Stimulated activated CD8-positive, alpha-beta memory T cell treated with anti-CD3 and anti-CD28 coated beads, Interleukin-2, amount 100 ng/mL, for 48 hours (primary cell): ENCODE measurements at regions not wholly inside any gene's neighbourhood (a gene's known extent, or its start where the extent isn't known, plus 50 kb on each side); places are given as distances from the start of the nearest gene placed in this dataset.

Source experiments
- DNase-seq, 2 donors: peaks; one replicate each; pipeline ENCODE4 v3.0.0-alpha.2; 2020; ENCODE audit warnings: low read depth in 2 of 2

- no peak for DNase-seq
Observed at GRCh38 chr13:21965095-21965494, 294.2 kb downstream of the FGF9 start.

GRCh38 chr13:21966014-21966413 is 295.1 kb downstream of the FGF9 start:
- no peak for DNase-seq

DNA sequence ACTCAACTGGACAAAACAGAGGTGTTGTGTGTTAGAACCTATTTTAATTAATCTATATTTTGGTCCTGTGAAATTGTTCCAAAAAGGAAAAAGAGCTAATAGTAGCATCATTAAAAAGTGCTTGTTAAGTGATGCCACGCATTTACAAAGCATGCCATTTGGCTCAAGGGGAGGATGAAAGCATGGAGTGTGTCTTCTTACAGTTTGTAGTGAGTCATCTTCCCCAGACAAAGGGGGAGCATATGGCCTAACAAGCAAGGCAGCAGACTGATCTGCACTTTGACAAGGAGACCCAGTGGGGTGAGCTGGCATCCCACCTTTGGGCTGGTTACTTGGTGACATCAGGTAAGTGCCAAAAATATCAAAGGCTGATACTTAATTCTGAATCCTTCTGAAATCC is 297.0 kb downstream of the FGF9 start:
- DNase-seq: no peak

- DNase-seq: no peak
Observed at GRCh38 chr13:21970172-21970571, 299.3 kb downstream of the FGF9 start.

- DNase-seq: no peak
Observed at GRCh38 chr13:21970918-21971317, 300.0 kb downstream of the FGF9 start.

- no peak for DNase-seq
Observed at GRCh38 chr13:21971662-21972621, 301.1 kb downstream of the FGF9 start.

GRCh38 chr13:21973437-21974125 is 302.7 kb downstream of the FGF9 start:
- DNase-seq: peak in 1 of 2 donors; percentile 4

GRCh38 chr13:21974741-21975140 is 303.9 kb downstream of the FGF9 start:
- no peak for DNase-seq

DNA sequence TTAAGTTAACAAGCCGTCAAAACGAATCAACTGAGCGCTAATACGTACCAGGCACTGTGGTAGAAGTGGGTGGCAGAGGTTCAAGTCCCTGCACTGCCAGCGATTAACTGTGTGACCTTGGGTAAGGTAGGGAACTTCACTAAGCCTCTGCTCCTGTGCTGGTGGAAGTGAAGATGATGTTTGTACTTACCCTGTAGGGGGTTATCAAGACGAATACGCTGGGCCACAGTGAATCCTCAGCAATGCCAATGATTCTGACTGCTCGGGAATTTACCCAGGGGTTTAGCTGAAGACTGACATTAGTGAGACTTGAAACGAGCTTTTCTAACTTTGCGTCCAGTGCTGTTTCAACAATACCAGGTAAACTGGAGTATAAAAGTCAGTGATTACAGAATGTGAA is 305.3 kb downstream of the FGF9 start:
- no peak for DNase-seq

GRCh38 chr13:21979161-21979806 is 308.4 kb downstream of the FGF9 start:
- no peak for DNase-seq

DNA sequence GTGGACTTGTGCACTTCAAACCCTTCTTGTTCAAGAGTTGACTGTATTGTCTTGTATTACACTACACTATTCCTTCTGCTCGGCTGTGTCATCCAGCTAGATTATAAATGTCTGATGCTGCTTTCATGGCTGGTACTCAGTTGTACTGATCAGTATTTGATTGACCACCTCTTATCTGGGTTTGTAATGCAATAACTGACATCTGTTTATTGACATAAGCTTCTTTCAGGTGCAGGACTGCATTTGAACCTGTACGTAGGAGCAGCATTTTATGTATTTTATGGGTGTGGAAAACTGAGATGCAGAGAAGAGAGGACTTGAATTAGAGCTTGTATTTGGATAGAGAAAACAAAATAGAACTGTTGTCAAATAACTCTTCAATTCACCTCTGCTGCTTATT is 309.2 kb downstream of the FGF9 start:
- no peak for DNase-seq

GRCh38 chr13:21984156-21984555 is 313.3 kb downstream of the FGF9 start:
- no peak for DNase-seq

DNA sequence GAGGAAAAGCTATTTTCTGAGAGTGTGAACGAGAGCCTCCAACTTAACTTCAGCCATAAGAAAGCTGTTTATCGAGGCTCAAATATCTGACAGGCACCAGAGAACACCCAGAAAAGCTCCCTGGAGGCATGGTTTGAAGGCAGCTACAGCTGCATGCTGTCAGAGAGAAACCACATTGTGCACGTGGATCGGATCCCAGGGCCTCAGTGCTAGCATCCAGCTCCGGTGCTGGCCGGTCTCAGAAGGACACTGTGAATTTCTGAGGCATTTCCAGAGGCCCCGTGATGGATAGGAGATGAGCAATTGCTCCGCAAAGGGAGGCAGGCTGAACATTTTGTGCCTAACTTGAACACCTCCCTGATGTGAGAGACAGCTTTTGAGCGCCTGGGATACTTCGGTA is 315.7 kb downstream of the FGF9 start:
- no peak for DNase-seq

DNA sequence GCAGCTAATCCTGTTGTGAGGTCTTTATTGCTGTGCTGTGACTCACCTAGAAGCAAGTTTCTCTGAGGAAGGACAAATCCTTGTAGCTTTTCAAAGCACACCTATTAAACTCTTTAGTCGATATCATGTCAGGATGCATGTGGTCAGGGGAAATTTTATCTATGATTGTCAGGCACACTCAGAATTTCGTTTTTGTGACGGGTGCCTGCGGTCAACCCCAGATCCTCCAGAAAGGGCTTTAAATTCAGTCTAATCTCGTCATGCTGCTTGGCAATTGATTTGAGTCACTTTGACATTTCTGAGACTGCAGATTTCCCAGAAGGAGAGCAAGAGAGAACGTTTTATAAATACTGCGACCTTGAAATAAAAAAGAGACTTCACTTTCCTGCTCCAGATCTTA is 316.9 kb downstream of the FGF9 start:
- no peak for DNase-seq

DNA sequence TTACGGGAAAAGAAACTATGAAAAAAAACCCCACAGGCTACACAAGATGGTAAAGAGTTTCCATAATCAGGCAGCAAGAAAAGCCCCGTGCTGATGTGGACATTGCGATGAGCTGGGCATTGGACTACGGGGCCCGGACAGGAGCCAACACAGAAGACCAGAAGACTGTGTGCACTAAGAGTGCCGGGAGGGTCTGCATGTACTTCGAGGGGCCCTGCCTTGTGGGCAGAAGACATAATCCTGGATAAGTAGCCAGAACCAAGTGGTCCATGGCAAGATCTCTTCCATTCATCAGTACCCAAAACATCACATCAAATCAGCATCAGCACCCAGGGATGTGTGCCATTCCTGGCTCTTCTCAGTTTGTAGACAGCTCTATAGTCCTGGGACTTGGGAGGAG is 317.8 kb downstream of the FGF9 start:
- DNase-seq: no peak

DNA sequence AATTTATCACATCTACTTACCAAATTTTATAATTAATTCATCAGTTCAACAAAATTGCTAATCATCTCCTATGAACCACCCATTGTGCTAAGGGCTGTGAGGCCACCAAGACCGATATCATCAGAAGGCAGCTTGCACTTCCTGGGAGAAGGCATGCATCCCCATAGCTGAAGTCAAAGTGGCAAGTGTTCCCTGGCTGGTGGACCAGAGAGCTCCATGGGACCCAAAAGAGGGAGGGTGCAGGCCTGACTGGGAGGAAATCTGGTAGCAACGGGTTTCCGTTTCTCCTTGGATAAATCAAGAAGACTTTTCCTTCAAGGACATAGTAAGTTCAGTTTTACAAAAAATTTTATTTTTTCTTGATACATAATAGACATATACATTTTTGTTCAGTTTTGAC is 325.2 kb downstream of the FGF9 start:
- DNase-seq: no peak

GRCh38 chr13:21997726-21998125 is 326.9 kb downstream of the FGF9 start:
- DNase-seq: no peak

GRCh38 chr13:21998279-21998990 is 327.6 kb downstream of the FGF9 start:
- no peak for DNase-seq

- no peak for DNase-seq
Observed at GRCh38 chr13:21999666-22000065, 328.8 kb downstream of the FGF9 start.

DNA sequence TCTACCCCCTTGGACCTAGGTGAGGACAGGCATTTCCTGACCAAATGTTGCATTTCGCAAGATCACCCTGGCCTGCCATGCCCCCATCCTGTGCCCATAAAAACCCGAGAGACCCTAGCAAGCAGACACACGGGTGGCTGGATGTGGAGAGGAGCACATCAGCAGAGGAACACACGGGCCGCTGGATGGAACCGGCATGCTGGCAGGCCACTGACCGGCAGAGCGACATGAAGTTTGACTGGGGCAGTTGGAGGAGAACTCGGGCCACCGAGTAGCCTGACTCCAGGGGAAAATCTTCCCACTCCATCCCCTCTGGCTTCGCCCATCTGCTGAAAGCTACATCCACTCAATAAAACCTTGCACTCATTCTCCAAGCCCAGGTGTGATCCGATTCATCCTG is 329.3 kb downstream of the FGF9 start:
- no peak for DNase-seq

DNA sequence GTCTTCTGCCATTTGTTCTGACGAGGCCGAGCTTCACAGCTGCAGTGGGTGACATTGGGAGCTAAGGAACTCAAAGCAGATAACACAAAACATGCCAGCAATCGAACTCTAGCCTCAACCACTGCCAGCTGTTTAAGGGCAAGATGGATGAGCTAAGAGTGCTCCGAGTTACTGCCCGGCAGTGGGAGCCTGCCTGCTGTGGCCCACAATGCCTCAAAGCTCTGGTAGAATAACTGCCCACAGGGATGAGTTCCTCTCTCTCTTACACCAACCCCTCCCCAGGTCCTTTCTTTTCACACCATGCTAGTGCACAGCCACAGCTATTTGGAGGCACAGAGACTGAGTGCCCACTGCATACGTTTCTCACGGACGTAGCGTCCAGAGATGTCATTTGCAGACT is 330.5 kb downstream of the FGF9 start:
- DNase-seq: no peak

DNA sequence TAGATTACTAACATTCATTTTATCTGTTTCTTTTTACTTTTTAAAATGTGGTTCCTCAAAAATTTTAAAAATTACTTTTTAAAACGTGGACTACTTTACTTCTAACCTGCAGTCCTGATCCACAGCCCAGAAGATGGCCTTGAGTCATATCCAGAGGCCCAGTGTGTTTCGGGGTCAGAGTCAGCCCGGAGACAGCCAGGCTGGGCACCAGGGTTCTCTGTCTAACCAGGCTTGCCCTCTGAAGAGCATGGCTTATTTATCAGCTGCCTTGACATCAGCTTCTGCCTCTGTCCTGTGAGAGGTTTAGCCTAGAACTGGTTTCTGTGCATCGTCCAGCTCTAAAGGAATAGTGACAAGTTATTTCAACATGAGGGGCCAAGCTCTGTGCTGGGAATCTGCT is 332.0 kb downstream of the FGF9 start:
- no peak for DNase-seq
